ENCODE measurements at regions not wholly inside any gene's neighbourhood (a gene's known extent, or its start where the extent isn't known, plus 50 kb on each side); places are given as distances from the start of the nearest gene placed in this dataset.

DNA sequence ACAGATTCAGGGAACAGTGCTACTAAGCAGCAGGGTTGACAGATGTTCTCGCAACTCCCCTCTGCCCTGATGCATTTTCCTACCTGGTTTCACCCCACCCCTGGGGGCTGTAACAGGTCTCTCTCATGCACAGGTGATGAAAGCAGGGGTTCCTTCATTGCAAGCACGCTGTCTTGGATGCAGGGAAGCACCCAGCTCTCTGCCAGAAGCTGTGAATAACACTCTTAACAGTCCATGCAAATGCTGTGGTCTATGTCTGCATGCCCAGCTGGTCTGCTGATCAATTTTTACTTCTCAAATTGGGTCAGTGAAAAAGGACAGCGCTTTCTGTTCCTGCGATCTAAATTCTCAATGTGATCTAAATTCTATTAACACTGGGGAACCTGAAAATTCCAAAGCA lies 246.3 kb upstream of the TSHZ3 start:
- no peak for TF ChIP-seq SUZ12 (IDR thresholded peaks at IDR 0.05; ENCODE audit: extremely low read depth, insufficient read depth, insufficient read length)
- no peak for TF ChIP-seq ZNF274 (IDR thresholded peaks at IDR 0.05; ENCODE audit: low read depth, low read length)
- no peak for TF ChIP-seq YY1 (IDR thresholded peaks at IDR 0.05; ENCODE audit: insufficient read depth, insufficient read length)
